GM19468 (cell line): ENCODE measurements at regions not wholly inside any gene's neighbourhood (a gene's known extent, or its start where the extent isn't known, plus 50 kb on each side); places are given as distances from the start of the nearest gene placed in this dataset.
"Not testable (repeated sequence)": the region's sequence is repeated elsewhere in the genome, so short reads cannot be mapped to it uniquely, and the experiment has no call there.

ENCODE experiments used
- ATAC-seq: cut with Tn5 transposase; IDR thresholded peaks from one replicate; pipeline ENCODE4 v1.9.1; 2021; ENCODE audit warnings: mild to moderate bottlenecking, moderate library complexity, moderate number of reproducible peaks; ENCODE audit not compliant: unreplicated experiment; ENCODE audit errors: extremely low read depth

DNA sequence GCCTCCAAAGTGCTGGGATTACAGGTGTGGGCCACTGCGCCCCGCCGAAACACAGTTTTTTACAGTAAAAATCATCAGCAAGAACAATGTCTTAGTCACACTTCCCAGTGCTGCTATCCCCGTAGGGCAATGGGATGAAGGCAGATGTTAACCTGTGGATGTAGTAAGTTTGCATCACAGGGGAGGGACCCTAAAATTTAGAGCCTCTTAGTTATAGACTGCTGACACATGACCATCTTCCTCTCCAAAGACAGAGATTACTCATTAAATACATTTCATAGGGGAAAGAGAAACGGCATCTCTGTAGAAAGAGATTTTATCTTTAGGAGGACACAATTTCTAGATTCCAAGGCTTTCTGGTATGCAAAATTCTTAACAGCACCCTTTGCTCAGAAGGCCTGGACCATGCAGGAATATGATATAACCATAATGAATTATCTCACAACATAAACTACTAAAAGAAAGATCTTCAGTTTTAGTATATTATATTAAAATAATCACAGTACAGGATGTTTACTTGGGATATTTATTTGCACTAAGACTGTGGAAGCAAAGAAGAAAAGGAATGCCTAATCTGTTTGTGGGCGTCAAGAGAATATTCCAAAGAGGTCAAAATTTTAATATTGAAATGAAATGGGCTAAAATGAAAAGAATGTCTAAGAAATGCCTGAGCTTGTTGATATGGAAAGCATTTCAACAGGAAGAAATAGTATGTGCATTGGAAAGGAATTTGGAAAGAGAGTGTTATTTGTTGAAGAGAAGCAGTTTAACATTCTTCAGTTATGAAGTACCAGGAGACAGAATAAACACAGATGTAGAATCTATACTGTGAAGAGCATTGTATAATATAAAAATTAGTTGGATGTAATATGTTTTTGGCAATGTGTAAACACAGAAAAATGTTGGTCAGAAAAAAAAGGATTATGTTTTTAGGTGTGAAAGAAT lies 1228.3 kb upstream of the CHAC2 start:
- ATAC-seq, result no peak

DNA sequence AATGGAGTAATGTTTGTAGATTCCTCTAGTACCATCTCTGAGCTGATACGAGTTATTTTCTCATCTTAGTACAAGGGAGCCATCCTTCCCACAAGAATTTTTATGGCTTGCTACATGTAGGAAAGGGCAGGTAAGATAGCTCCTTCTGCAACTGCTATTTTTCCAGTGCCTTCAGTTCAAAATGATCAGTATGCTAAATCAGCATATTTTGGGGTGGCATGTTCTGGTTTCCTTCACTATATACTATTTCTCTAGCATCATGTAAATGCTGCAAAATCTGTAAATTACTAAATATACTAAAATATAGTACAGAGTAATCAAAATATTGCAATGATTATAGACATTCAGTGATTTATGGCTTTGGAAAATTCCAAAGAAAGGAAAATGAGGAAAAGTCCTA lies 1230.0 kb upstream of the CHAC2 start:
- no peak for ATAC-seq

DNA sequence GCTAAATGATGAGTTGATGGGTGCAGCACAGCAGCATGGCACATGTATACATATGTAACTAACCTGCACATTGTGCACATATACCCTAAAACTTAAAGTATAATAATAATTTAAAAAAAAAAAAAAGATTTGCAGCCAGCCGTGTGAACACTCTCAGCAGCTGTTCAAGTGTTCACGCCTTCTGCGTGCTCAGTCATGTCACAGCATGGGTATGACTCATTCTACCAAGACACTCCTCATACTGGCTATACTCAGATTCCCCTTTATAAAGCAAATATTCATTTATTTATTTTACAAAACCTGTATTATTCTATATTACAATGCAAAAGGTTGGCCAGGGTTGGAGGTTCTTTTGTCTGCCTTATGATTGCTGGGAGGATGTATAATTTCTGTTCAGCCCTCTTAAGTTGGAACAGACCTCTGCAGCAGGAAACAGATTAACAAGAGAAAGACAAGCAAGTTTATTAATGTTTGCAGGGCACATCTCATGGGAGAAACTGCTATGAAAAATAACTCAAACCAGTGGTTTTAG lies 1230.6 kb upstream of the CHAC2 start:
- no peak for ATAC-seq

DNA sequence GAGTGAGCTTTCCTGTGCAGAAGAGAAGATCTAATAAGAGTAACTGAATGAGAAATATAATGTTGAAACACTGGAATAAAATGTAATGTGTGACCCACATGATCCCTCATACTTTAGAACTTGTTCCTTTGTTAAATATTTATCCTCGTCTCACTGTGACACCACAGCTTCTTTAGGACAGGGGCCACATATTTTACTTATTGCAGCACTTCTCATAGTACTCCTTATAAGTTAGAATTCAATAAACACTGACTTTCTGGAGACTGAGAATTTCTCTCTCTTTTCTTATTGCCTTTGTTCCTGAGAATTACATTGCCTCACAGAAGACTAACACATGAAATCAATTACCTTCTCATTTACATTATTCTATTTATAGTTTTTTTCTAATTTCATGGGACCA lies 1234.6 kb upstream of the CHAC2 start:
- ATAC-seq, result no peak

DNA sequence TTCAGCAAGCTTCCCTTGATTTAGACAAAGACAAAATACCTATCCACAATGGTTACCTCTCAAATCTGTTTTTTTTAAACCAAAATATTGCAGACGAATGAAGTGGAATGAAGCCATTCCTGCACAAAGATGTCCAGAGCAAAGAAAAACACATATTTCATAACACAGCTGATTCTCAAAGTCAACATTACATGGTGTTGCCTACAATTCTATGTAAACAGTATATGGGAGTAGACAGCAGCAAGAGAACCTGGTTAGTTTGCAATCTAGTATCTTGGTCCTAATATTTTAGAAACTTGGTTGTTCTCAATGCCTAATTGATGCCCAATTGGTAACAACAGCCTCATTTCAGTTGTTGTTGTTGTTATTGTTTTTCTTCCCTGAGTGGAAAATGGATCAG lies 1240.9 kb upstream of the CHAC2 start:
- ATAC-seq, result no peak

DNA sequence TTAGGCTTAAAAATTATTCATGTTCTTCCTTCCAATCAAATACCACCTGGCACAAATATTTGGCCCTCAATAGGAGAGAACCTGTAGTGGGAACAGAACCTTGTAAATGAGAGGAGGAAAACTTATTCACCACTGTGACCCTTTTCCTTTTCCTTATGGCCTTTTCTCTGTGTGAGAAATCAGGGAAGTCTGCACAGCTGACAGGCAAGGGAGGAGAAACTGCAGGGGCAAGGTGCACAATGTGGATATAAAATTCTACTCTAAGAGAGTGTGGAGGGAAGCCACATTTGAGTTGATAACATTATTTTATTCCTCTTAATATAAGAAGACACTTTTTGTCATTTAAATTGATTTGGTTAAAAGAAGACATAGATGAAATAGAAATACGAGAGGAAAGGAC lies 1247.0 kb upstream of the CHAC2 start:
- ATAC-seq, result no peak

DNA sequence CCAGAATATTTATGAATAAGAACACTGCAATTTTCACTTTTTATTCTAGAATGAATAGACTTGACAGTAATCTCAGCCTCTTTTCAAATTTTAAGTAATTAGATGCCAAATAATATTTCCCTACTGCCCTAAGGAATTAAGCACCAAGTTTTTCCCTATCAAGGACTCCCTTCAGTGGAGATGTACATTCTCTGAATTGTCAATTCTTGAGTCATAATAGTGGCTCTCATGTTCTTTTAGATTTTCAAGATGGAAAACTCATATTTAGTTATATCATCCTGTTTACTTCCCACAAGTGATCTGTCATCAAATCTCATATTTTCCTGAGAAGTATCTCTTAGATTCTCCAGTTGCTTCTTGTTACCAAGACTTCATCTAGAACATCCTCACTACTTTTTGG lies 1248.9 kb upstream of the CHAC2 start:
- no peak for ATAC-seq

DNA sequence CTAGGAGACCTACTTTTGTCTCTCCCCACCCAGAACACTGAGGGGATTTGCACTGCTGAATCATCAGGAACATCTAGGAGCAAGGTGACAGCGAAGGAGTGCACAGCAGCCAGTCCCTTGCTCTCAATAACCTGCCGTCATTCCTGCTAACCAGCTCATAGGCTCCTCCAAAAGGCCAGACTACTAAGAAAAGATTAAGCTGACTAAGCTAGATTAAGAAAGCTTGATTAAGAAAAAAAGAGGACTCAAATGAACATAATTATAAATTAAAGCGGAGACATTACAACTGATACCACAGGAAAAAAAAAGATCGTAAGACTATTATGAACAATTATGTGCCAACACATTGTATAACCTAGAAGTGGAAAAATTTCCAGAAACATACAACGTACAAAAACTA lies 1254.8 kb upstream of the CHAC2 start:
- ATAC-seq, result no peak

DNA sequence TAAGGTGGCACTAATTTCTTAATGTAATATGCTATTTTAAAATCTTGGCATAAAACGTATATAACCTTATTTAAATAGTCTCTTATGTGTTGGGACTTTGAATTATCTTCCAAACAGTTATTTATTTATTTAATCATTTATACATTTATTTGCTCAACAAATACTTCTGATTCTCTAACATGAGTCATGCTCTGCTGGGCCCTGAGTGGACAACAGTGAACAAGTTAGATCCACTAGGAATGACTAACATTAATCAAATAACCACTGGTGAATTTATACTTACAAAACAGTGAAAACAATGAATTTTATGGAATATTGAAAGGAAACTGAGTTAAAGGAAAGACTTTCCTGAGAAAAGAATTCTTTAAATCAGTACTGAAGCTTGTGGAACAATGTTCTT lies 1257.2 kb upstream of the CHAC2 start:
- ATAC-seq, result no peak

DNA sequence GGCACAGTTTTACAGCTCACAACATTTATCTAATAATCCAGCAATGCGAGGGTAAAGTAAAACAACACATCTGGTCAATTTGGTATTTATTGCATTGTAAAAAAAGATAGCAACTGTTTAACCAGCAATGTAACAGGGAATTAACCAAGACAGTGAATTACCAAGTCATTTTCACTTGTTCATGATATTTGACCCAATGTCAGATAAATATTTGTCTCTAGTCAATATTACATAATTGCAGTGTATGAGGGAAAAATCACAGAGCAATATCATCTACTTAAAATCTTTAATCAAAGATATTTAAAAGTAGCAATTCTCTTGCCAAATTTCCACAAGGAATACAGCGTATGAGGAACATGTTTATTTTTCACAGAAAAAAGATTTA lies 1265.1 kb upstream of the CHAC2 start:
- no peak for ATAC-seq

DNA sequence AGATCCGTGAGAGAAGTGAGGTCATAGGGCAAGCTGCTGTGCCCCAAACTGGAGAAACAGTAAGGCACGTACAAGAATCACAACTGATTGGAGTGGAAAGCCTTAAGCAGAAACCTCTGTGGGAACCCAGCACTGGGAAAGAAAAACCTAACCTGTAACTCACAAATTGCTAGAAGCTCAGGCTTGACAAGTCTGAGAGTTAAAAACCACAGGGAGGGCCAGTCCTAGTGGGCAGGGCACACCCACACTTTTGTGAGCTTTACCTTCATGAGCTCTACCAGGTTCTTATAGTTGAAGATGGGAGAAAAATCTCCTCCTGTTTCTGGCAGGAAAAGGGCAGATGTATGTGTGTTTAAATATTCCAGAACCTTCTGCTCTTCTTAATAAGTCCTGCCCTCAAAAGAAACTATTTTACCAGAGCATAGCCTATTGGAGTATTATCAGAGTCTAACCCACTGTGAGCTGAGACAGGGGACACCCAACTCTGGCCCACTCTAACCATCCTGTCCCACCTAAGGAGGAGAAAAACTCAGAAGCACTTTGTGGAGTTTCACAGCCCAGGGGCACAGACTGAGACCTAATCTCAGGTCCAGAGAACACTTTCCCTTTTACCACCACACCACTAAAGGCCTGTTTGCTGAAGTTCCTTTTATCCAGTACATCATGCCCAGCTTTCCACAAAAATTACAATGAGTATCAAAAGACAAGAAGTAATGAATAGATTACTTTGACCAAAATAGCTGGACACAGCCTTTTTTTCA lies 1265.7 kb upstream of the CHAC2 start:
- ATAC-seq, result no peak

DNA sequence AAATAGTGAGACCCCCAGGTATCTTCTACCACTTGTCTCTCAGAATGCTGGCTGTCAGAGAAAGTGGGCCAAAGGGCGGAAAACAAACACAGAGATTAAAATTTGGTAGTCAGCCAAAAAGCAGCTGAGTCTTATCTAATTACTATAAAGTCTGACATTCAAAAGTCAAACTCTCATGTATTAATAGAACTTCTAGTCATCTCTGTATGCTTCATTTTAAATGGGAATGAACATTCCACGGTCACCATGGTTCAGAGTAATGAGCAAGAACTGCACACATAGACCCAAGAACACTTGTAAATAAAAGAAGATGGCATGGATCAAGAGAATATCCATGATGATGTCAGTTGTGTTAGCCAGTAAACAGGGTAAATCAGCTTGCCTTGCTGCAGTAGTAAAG lies 1267.0 kb upstream of the CHAC2 start:
- no peak for ATAC-seq

DNA sequence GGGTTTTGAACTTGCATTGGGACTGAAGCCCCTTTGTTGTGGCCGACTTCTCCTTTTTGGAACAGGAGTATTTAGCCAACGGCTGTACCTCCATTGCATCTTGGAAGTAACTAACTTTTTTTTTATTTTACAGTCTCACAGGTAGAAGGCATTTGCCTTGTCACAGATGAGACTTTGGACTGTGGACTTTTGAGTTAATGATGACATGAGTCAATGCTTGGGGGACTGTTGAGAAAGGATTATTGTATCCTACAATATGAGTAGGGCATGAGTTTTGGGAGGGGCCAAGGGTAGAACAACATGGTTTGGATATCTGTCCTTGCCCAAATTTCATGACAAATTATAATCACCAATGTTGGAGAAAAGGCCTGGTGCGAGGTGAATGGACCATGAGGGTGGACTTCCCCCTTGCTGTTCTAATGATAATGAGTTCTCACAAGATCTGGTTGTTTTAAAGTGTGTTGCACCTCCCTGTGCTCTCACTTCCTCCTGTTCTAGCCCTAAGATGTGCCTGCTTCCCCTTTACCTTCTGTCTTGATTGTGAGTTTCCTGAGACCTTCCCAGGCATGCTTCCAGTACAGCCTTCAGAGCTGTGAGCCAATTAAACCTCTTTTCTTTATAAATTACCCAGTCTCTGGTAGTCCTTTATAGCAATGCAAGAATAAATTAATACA lies 1269.4 kb upstream of the CHAC2 start:
- ATAC-seq, result no peak

DNA sequence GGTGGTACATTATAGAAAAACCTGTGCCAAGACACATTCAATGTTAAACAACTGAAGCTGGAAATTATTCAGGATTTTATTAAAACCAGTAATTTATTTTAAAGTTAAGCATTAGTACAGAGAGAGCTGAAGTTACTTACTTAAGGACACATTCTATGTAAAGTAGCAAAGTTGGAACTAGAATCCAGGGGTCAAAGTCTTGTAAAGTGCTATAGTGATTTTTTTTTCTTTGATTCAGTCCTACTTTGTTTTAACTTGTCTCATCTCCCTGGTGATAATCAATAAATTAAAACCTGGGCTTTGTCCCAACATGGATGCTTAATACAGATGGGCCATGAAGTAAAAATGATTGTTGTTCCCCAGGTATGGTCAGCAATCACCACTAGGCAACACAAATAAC lies 1271.8 kb upstream of the CHAC2 start:
- no peak for ATAC-seq

DNA sequence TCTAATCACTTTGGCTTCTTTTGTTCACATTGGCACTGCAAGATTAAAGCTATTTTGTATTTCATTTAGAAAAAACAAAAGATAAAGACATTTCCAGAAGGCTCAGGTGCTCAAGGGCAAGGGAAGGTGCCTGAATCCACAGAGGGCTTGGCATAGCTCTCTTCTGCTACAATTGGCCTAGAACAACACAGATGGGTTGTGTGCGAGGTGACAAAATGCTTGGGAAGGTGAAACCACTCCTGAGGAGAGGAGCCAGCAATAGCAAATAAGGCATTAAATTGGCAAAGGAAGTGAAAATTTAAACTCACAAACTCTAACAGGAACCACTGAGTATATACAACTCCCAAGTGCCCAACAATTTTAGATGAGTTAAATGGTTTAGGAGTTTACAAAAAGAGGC lies 1290.4 kb upstream of the CHAC2 start:
- no peak for ATAC-seq

DNA sequence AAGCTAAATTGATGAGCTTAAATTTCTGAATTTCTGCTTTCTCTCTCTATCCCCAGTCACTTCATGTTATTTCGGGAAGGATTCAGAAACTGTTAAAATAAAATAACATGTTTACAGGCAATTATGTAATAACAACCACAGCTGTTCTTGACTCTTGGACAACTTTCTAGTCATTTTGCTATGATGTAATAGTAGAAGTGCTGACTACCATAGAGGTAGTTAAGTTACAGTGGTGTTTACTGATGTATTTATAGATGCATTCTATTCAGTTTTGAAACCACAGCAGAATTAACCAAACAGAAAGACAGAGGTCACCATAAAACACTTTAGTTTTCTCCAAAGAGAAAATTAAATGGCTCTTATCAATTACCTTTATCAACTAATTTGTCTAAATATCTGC lies 1292.0 kb upstream of the CHAC2 start:
- ATAC-seq, result no peak

DNA sequence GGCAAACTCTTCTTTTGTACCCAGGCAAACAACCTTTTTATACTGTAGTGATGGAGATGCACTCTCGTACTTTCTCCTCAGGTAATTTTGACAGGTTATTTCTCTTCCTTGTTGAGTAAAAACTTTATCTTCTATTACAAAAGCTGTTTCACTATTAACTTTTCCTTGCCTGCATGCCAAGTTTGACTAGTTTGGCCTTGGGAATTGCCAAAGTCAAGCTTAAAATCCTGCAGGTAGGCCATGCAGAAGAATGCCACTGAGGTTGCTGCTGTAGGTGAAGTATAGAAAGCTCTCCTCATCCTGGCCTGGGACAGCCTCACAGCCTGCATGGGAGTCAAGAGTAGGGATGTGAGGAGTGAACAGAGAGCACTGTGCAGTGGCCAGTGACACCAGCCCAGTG lies 1293.5 kb upstream of the CHAC2 start:
- ATAC-seq, result no peak

DNA sequence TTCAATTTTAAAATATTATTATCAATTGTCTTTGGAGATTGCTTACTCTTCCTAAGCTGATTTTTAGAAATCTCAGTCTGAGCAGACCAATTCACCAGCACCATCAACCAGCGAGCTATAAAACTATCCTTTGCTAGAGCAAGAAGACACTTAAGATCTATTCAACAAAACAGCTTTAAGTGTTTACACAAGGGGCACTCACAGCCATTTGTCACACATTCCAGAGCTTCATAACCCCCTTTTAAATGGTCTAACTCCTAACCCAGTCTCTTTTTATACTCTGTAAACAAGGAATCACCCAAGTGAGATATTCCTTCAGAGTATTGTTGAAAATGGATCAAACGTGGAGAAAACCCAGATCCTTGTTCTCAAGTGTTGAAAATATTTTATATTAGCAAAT lies 1294.1 kb upstream of the CHAC2 start:
- ATAC-seq, result no peak

DNA sequence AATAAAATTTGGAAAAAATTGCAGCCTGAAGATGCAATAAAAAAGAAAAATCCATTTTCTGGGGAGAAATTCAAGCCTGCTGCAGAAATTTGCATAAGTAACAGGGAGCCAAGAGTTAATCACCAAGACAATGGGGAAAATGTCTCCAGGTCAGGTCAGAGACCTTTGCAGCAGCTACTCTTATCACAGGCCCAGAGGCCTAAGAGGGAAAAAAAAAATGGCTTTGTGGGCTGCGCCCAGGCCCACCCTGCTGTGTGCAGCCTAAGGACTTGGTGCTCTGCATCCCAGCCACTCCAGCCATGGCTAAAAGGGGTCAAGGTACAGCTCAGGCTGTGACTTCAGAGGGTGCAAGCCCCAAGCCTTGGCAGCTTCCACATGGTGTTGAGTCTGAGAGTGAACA lies 1297.1 kb upstream of the CHAC2 start:
- ATAC-seq, result not testable (repeated sequence)

DNA sequence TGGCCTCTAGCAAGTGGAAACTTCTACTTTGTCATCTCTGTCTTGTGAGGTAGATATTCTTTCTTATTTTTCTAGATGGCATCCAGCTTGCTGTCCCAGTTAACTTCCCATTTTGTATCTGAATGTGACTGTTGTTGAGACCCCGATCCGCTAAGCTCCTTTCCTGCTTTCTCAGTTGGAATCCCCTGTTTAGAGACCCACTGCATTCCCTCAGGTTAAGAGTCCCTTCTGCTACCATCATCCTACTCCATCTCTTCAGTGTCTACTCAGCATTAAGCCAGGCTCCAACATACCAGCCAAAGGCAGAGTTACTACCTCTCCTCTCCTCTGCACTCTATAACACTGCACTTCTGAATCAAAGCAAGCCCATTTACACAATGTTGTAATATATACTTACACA lies 1300.4 kb upstream of the CHAC2 start:
- no peak for ATAC-seq

DNA sequence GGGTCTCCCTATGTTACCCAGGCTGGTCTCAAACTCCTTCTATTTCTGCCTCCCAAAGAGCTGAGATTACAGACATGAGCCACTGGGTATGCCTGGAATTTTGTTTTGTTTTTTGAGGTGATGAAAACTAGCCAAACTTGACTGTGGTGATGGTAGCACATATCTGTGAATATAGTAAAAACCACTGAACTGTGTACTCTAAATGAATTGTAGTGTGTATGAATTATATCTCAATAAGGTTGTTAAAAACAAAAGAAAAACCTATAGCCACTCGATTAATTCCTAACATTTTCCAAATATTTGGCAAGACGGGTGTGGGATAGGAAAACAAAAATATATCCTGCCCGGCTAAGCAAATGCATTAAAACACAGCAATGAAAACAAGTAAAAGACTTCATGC lies 1302.3 kb upstream of the CHAC2 start:
- no peak for ATAC-seq
